M059J (cell line): ENCODE measurements at regions not wholly inside any gene's neighbourhood (a gene's known extent, or its start where the extent isn't known, plus 50 kb on each side); places are given as distances from the start of the nearest gene placed in this dataset.

Experiments used
- DNase-seq: peaks from one replicate; pipeline ENCODE4 v3.0.0-alpha.2; 2012; ENCODE audit warnings: low read depth

- DNase-seq, result no peak
Measured at GRCh38 chr5:72619677-72620076, 112.5 kb upstream of the ZNF366 start.

DNA sequence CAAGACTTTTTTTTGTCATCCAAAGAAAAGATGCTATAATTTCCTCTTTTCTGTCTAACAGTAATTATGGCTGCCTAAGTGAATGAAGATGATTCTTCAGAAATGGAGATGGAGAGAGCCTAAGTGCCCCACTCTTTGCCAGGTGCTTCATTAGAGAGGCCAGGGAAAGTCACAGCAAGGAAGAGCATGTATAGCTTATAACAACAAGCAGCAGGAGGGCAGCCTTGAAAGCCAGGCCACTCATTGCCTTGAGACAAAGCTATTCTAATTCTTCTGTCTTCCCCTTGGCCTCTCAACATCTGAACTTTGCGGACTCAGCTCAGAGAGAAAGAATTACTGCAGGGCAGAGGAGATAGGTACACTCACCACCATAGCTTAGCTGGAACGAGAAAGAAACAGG lies 112.0 kb upstream of the ZNF366 start:
- DNase-seq, result no peak

GRCh38 chr5:72618708-72619107 lies 111.5 kb upstream of the ZNF366 start:
- no peak for DNase-seq

DNA sequence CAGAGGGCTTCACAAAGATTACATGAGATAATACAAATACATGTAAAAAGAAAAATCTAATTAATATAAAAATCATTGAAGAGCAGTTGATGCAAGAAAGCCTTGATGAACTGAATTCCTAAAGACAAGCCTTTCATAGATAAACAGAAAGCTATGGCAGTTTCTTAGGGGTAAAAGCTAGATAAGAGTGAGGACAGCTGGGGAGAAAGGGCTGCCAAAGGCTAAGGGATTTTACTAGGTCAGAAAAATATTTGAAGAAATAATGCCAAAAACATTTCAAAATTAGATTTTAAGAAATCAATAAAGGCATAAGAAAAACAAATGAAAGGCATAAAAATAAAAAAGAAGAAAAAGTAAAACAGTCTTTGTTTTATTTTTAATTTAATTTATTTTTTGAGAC lies 107.9 kb upstream of the ZNF366 start:
- DNase-seq, result no peak

DNA sequence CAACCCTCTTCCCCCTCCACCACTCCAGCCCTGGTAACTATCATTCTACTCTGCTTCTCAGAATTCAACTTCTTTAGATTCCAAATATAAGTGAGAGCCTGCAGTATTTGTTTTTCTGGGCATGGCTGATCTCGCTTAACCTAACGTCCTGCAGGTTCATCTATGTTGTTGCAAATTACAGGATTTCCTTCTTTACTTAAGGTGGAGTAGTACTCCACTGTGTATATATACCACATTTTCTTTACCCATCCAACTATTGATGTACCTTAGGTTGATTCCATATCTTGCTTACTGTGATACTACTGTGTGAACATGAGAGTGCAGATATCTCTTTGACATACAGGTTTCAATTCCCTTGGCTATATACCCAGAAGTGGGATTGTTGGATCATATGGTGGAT lies 106.3 kb upstream of the ZNF366 start:
- DNase-seq, result no peak

GRCh38 chr5:72612810-72613209 lies 105.6 kb upstream of the ZNF366 start:
- no peak for DNase-seq

DNA sequence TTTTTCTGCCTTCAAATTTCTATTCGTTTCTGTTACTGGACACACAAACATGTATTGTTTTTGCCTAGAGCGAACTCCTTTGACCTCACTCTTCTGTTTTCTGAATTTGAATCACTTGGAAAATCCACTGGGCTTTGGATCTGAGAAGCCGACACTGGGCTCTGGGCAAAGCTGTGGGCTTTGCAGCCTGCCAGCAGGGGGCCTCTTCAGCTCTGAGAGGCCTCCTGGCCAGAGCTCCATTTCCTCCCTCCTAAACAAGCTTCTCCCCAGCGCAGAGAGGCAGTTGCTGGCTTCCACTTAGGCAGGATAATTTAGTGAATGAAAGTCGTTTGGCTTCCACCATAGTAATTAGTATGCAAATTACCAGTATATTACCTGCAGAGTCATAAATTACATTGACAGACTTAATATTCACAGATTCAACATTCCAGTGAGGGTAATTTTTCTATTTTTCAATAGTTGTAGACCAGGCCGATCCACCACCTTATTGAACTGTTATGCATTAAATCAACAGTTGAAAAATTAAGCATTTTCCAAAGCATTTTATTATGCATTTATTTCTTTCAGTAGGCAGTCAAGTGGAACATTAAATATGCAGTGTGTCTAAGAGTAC lies 104.0 kb upstream of the ZNF366 start:
- peak; percentile 78 for DNase-seq

DNA sequence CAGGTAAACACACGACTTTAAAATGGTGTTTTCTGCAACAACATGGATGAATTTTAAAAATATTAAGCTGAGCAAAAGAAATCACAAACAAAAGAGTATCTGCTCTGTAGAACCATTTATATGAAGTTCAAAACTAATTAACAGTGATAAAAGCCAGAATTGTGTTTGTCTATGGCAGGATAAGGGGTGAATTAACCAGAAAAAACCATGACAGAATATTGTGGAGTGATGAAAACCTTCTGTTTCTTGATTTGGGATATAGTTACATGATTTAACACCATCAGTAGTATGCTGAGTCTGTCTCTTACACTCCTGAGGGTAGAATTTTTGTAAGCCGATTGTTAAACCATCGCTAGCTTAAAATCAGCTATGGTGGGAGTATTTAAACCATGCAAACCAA lies 101.7 kb upstream of the ZNF366 start:
- DNase-seq, result no peak

- no peak for DNase-seq
Measured at GRCh38 chr5:72608297-72608696, 101.1 kb upstream of the ZNF366 start.

DNA sequence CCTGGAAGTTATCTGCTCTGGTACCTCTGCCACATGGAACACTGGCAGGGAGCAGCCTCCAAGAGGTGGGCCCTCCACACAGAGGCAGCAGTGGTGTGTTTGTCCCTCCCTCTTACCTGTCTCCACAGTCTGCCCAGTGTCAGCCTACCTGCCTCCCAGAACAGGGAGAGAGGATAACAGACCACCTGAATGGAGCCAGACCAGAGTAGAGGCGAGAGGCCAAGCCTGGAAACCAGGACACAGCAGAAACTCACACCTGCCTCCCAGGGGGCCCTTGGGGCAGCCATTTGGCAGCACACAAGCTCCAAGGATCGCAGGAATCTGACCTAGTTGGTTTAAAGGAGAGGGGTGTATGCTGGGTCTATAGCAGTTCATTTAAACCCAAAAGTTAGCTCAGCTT lies 100.2 kb upstream of the ZNF366 start:
- no peak for DNase-seq

- DNase-seq, result no peak
Measured at GRCh38 chr5:72606525-72606924, 99.3 kb upstream of the ZNF366 start.

DNA sequence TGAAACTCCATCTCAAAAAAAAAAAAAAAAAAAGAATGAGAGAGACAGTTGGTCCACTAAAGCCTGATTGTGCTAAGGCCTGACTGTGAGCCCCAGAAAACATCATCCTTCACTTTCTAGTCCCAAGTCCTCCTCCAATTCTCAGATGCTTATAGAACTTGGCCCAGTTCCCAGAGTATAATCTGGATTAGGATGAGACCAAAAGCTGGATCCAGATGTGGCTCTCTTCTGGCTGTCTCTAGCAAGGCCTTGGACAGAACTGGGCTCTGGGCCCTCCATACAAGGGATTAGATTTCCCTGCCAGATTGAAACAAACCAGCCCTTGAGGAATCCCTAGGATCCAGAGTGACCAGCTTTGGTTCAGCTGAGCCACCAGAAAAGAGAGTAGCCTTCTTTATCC lies 98.4 kb upstream of the ZNF366 start:
- no peak for DNase-seq

GRCh38 chr5:72604798-72605154 lies 97.6 kb upstream of the ZNF366 start:
- no peak for DNase-seq

GRCh38 chr5:72604111-72604797 lies 97.0 kb upstream of the ZNF366 start:
- DNase-seq, result no peak

DNA sequence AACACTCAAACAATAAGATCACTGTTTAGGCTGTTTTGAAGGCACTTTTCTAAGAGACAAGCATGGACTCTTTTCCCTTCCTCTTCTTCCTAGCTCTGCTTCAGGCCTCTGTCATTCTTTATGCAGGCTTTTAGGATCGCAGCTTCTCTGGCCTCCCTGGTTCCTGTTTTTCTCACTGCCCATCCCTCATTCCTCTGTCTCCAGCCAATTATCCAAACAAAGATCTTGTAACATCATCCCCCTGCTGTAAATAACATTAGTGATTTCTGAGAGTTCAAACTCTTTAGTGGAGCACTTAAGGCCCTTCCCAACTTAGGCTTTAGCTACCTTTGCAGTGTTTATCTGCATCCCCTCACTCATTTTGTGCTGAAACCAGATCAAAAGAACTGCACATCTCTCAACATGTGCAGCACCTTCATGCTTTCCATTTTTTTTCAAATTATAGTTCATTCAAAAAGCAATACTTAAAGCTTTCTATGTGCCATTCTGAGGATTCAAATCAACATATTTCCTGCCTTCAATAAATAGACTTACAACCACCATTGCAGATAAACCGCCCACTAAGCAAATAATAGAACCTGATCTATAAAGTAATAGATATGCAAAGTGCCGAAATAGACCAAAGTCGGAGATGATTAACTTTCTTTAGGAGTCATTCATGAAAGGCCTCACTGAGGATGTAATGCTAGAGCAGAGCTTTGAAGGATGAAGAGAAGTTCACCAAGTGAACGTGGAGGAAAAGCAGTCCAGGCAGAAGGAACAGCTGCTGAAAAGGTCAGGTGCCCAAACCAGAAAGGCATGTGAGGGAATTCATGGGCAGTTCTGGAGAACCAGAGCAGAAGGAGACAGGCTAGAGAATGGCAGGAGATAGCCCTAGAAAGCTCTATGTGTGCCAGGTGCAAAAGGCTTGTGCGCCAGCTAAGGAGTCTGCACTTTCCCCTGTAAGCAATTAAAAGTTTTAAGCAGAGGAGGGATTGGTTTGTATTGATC lies 95.8 kb upstream of the ZNF366 start:
- no peak for DNase-seq

- no peak for DNase-seq
Measured at GRCh38 chr5:72601861-72602260, 94.7 kb upstream of the ZNF366 start.

GRCh38 chr5:72600391-72600981 lies 93.3 kb upstream of the ZNF366 start:
- peak; percentile 93 for DNase-seq

- peak; percentile 82 for DNase-seq
Measured at GRCh38 chr5:72599519-72600370, 92.5 kb upstream of the ZNF366 start.

GRCh38 chr5:72599065-72599433 lies 91.8 kb upstream of the ZNF366 start:
- no peak for DNase-seq

GRCh38 chr5:72598401-72599064 lies 91.3 kb upstream of the ZNF366 start:
- peak; percentile 66 for DNase-seq

DNA sequence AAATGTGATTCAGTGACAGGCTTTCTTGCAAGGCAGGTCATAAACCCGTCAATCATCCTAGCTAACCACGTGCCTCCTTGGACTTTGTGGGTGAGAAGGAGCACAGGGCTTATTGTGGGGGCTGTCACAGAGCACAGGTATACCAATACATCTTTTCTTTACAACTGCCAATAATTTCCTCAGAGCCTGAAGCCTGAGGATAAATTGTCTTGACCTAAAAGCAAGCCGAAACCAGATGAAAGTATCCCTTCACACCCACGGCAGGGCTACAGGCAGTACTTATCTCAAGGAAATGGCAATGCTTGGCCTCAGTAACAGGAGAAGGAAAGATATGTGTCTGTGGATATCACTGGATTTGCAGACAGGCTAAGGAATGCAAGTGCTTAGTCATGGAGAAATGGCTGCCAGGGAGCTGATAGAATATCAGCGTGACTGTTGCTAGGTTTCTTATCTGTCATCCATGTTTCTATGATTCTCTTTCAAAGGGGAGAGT lies 90.3 kb upstream of the ZNF366 start:
- peak; percentile 89 for DNase-seq
